ENCODE measurements at regions not wholly inside any gene's neighbourhood (a gene's known extent, or its start where the extent isn't known, plus 50 kb on each side); places are given as distances from the start of the nearest gene placed in this dataset.

GRCh38 chr4:188624370-188624769 lies 485.1 kb downstream of the TRIML1 start:
- no peak for TF ChIP-seq CTCF (IDR thresholded peaks at IDR 0.05)
- no peak for TF ChIP-seq POLR2A (IDR thresholded peaks at IDR 0.05)
- no peak for TF ChIP-seq EP300 (IDR thresholded peaks at IDR 0.05)
